ENCODE measurements at regions not wholly inside any gene's neighbourhood (a gene's known extent, or its start where the extent isn't known, plus 50 kb on each side); places are given as distances from the start of the nearest gene placed in this dataset.

- TF ChIP-seq, protein P1, sequence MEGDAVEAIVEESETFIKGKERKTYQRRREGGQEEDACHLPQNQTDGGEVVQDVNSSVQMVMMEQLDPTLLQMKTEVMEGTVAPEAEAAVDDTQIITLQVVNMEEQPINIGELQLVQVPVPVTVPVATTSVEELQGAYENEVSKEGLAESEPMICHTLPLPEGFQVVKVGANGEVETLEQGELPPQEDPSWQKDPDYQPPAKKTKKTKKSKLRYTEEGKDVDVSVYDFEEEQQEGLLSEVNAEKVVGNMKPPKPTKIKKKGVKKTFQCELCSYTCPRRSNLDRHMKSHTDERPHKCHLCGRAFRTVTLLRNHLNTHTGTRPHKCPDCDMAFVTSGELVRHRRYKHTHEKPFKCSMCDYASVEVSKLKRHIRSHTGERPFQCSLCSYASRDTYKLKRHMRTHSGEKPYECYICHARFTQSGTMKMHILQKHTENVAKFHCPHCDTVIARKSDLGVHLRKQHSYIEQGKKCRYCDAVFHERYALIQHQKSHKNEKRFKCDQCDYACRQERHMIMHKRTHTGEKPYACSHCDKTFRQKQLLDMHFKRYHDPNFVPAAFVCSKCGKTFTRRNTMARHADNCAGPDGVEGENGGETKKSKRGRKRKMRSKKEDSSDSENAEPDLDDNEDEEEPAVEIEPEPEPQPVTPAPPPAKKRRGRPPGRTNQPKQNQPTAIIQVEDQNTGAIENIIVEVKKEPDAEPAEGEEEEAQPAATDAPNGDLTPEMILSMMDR (conservative IDR thresholded peaks at IDR 0.05; ENCODE audit: low read length), result no peak
- TF ChIP-seq EZH2phosphoT487 (IDR thresholded peaks at IDR 0.05; ENCODE audit: borderline replicate concordance), result no peak
Observed at GRCh38 chr22:47842119-47842518, 1079.7 kb downstream of the TBC1D22A start.
